GM12875 (cell line): ENCODE measurements at regions not wholly inside any gene's neighbourhood (a gene's known extent, or its start where the extent isn't known, plus 50 kb on each side); places are given as distances from the start of the nearest gene placed in this dataset.

Source experiments
- H3K4me3 ChIP-seq: one replicate; pipeline ENCODE4 v1.5.1; 2011; ENCODE audit warnings: low read depth, low read length, control low read depth
- CTCF ChIP-seq: IDR thresholded peaks from 2 replicates; pipeline ENCODE4 v1.5.1; 2011; ENCODE audit warnings: low read depth, mild to moderate bottlenecking, control low read depth, inconsistent platforms, low read length, moderate library complexity, borderline replicate concordance; ENCODE audit not compliant: insufficient read depth

- no peak for TF ChIP-seq CTCF
- no peak overlapping the region for H3K4me3 ChIP-seq
These were observed 568.9 kb upstream of the ZNF608 start for GRCh38 chr5:125315306-125315705.

DNA sequence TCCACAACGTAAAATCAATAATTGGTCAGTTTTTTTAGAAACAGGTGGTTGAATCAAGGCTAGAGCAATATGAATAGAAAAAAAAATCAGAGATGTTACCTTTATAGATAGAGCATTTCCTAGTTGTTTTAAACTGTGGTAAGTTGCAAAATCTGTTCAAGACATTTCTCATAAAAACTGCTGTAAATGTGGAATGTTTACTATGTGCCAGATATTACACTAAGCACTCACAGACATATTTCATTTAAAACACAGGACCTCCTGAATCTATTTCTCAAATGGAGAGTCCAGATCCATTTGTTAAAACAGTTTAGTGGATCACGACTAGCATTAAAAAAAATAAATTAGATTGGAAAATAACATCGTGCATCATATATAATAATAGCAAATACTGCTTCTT, 570.0 kb upstream of the ZNF608 start:
- no peak for TF ChIP-seq CTCF
- H3K4me3 ChIP-seq: no peak overlapping the region

- TF ChIP-seq CTCF: no peak
These were observed 570.6 kb upstream of the ZNF608 start for GRCh38 chr5:125316915-125317535.

GRCh38 chr5:125317536-125317995, 571.1 kb upstream of the ZNF608 start:
- TF ChIP-seq CTCF: no peak
- H3K4me3 ChIP-seq: no peak overlapping the region

More at GRCh38 chr5:125316915-125317535, 570.6 kb upstream of the ZNF608 start:
- H3K4me3 ChIP-seq: no peak overlapping the region

- no peak overlapping the region for H3K4me3 ChIP-seq
- no peak for TF ChIP-seq CTCF
These were observed 575.2 kb upstream of the ZNF608 start for GRCh38 chr5:125321654-125322053.

GRCh38 chr5:125323613-125324012, 577.2 kb upstream of the ZNF608 start:
- no peak for TF ChIP-seq CTCF
- no peak overlapping the region for H3K4me3 ChIP-seq

- H3K4me3 ChIP-seq: no peak overlapping the region
- TF ChIP-seq CTCF: no peak
These were observed 579.2 kb upstream of the ZNF608 start for GRCh38 chr5:125325488-125326149.
